DND-41 (cell line): ENCODE measurements at regions not wholly inside any gene's neighbourhood (a gene's known extent, or its start where the extent isn't known, plus 50 kb on each side); places are given as distances from the start of the nearest gene placed in this dataset.

Experiments used
- ATAC-seq: fragments of 200-7000 bp; cut with Tn5 transposase; 3 replicates; pipeline ENCODE4 v1.9.1; 2021; ENCODE audit warnings: low read depth; ENCODE audit not compliant: insufficient read depth
- DNase-seq: peaks from one replicate; pipeline ENCODE4 v3.0.0-alpha.2; 2020
- H2AFZ ChIP-seq: 2 replicates; pipeline ENCODE4 v1.6.0; 2012; ENCODE audit warnings: low read depth, low read length
- H3K27ac ChIP-seq: 2 replicates; pipeline ENCODE4 v1.5.1; 2012; ENCODE audit warnings: low read length, inconsistent platforms
- H3K27me3 ChIP-seq: fragments of 200-600 bp; sonication (generic); 2 replicates; pipeline ENCODE4 v1.6.0; 2012; ENCODE audit warnings: low read length, mild to moderate bottlenecking, inconsistent platforms; ENCODE audit not compliant: insufficient read depth, poor library complexity
- H3K36me3 ChIP-seq: 2 replicates; pipeline ENCODE4 v1.5.1; 2012; ENCODE audit warnings: low read length, inconsistent platforms; ENCODE audit not compliant: insufficient read depth
- H3K4me1 ChIP-seq: 2 replicates; pipeline ENCODE4 v1.5.1; 2012; ENCODE audit warnings: mild to moderate bottlenecking, low read length; ENCODE audit not compliant: insufficient read depth
- H3K4me2 ChIP-seq: 2 replicates; pipeline ENCODE4 v1.6.0; 2012; ENCODE audit warnings: mild to moderate bottlenecking, moderate library complexity, low read length, inconsistent platforms; ENCODE audit not compliant: insufficient read depth
- H3K4me3 ChIP-seq, 2 experiments: fragments of 200-600 bp in 1 of 2; shearing (Covaris generic) in 1 of 2; 2 replicates each; pipeline ENCODE4 v1.5.1; 2012 to 2016; ENCODE audit warnings: inconsistent platforms in 2 of 2, low read length in 2 of 2, mild to moderate bottlenecking in 2 of 2, low read depth in 1 of 2, moderate library complexity in 1 of 2
- H3K79me2 ChIP-seq: 2 replicates; pipeline ENCODE4 v1.6.0; 2012; ENCODE audit warnings: low read length, inconsistent platforms; ENCODE audit not compliant: insufficient read depth
- H3K9ac ChIP-seq: 2 replicates; pipeline ENCODE4 v1.6.0; 2012; ENCODE audit warnings: low read depth, mild to moderate bottlenecking, inconsistent platforms, low read length, moderate library complexity
- H3K9me3 ChIP-seq: 2 replicates; pipeline ENCODE4 v1.5.1; 2012; ENCODE audit warnings: low read length, moderate library complexity, mild to moderate bottlenecking, inconsistent platforms; ENCODE audit not compliant: insufficient read depth, severe bottlenecking
- H4K20me1 ChIP-seq: 2 replicates; pipeline ENCODE4 v1.6.0; 2012; ENCODE audit warnings: low read length; ENCODE audit not compliant: insufficient read depth
- EZH2 ChIP-seq: IDR thresholded peaks from 3 replicates; pipeline ENCODE4 v1.6.1; 2012; ENCODE audit warnings: borderline replicate concordance, low read depth, mild to moderate bottlenecking, moderate library complexity, low read length, inconsistent platforms; ENCODE audit not compliant: severe bottlenecking
- TF ChIP-seq, protein P1 (sequence below): IDR thresholded peaks from 2 replicates; pipeline ENCODE4 v1.5.1; 2012; ENCODE audit warnings: borderline replicate concordance, low read length, moderate library complexity, mild to moderate bottlenecking; ENCODE audit not compliant: poor library complexity, severe bottlenecking; ENCODE audit errors: extremely low read depth

DNA sequence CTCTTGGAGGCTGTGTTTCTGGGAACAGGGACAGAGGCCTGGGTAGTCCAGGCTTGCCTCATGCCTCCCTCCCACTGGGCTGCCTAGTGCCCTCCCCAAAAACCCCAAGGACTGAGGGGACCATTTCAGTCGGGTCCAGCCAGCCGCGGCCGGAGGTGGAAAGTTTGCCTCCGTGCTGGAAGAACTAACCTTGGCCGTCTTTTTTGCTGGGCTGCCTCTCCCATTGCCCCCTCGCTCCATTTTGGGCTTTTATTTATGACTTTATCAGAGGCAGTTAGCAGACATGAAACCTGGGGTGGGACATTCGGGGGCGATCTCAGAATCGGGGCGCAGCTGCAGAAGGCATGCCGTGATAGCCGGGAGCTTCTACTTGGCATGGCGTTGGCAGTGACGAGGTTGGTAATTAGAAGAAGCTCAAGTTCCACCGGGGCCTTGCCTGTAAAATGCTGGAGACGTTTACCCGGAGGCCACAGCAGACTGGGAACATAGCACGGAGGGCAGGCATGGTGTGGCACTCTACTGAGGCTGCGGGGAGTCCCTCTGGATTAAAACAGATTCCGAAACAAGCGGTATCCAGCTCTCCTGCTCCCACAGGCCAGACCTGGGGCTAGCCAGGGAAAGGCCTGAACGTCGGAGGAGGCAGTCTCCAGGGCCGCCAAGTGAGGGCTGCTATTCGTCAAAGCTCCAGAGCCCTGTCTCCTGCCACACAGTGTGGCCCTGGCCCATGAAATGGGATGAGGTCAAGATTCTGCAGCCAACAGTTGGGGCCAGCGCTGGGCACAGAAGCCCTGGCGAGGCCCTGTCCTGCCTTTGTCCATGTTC, 76.4 kb upstream of the PPARA start:
- Histone ChIP-seq H3K4me3 (peak overlapping the region; percentile 54 to 90), H3K9ac (peak overlapping the region; percentile 96), H3K27ac (peak overlapping the region; percentile 93), H3K4me1 (peaks cover 51% of the 10 kb centered on the region), H3K36me3 (peaks cover 68% of the 10 kb centered on the region), H3K9me3 (no peaks in the 10 kb centered on the region), H4K20me1 (peaks cover 58% of the 10 kb centered on the region), H3K79me2 (peaks cover 96% of the 10 kb centered on the region), H2AFZ (no peak overlapping the region), H3K27me3 (no peaks in the 10 kb centered on the region), H3K4me2 (peak overlapping the region; percentile 85)
- DNase-seq (peak; percentile 25), ATAC-seq (no peak)
- TF ChIP-seq, protein P1, sequence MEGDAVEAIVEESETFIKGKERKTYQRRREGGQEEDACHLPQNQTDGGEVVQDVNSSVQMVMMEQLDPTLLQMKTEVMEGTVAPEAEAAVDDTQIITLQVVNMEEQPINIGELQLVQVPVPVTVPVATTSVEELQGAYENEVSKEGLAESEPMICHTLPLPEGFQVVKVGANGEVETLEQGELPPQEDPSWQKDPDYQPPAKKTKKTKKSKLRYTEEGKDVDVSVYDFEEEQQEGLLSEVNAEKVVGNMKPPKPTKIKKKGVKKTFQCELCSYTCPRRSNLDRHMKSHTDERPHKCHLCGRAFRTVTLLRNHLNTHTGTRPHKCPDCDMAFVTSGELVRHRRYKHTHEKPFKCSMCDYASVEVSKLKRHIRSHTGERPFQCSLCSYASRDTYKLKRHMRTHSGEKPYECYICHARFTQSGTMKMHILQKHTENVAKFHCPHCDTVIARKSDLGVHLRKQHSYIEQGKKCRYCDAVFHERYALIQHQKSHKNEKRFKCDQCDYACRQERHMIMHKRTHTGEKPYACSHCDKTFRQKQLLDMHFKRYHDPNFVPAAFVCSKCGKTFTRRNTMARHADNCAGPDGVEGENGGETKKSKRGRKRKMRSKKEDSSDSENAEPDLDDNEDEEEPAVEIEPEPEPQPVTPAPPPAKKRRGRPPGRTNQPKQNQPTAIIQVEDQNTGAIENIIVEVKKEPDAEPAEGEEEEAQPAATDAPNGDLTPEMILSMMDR, result no peak
- TF ChIP-seq EZH2, result no peak

DNA sequence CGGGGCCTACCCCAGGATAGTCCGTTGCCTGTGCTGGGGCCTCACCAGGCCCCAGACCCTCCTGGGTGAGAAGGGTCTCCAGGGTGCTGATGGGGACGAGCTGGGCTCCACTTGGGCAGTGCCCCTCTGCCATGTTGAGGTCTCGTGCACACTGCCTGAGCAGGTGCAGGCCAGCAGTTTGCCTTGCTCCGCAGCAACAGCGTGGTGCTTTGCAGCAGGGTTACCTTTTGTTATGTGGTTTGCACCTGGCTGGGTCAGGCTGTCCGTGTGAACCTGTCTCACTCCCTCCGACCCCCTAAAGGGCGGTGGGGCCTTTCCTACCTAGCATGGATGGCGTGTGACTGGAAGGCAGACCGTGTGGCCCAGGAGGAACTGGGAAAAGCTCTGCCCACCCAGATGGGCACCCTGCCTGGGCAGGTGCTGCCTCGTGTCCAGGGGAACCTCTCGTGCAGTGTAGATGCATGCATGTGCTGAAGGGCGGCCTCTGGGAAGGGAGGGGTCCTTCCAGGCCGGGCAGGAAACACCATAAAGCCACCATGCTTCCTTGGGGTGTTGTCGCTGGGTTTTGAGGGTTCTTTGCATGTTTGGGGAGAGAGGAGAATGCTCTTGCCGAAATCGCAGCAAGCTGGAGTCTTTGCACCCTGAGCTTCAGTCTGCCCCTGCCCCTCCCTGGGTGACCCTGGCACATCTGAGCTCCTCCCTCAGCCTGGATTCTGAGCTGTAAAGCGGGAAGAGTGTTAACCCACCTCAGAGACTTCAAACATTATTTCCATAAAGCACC, 75.4 kb upstream of the PPARA start:
- no peak for ATAC-seq
- no peak for DNase-seq
- TF ChIP-seq, protein P1, result no peak
- no peak for TF ChIP-seq EZH2
- Histone ChIP-seq H2AFZ (no peak overlapping the region), H3K4me3 (peak overlapping the region; percentile 54 to 90; a peak in 3 of 4 replicates), H3K9ac (peak overlapping the region; percentile 96), H3K4me1 (peaks cover 55% of the 10 kb centered on the region), H3K36me3 (peaks cover 78% of the 10 kb centered on the region), H4K20me1 (peaks cover 68% of the 10 kb centered on the region), H3K27me3 (no peaks in the 10 kb centered on the region), H3K9me3 (no peaks in the 10 kb centered on the region), H3K4me2 (peak overlapping the region; percentile 85), H3K27ac (peak overlapping the region; percentile 93), H3K79me2 (peaks cover 96% of the 10 kb centered on the region)

DNA sequence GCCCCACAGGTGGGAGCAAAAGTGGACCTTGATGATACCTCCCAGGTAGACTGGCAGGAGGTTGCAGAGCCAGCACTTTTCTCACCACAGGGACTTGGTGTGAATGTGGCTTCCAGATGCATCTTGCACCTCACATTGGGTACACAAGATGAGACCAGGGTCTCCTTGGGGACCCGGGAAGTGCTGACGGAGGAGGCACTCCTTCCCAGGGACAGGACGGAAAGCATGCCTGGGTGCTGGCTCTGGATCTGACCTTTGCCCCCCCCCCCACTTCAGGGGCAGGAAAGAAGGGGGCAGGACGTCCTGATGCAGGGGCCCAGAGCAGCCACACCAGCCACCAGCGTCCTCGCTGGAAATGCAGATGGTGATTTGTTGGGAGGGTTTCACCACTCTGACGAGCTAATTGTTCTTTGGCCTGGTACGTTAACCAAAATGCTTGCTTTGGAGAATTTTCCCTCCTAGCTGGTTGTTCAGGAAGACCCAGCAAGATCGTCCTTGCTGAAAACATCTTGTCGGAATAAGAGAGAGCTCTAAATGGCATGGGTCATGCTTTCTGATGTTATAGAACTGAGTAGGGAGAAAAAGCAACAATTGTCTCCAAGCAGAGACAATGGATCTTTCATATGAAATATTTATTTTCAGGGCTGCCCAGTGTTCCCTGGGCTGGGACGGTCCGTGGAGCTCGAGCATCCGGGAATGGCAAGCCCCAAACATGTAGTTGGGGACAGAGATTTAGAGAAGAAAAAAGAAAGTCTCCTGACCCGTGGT, 74.4 kb upstream of the PPARA start:
- H3K79me2 ChIP-seq, result peaks cover 97% of the 10 kb centered on the region

More for the DNA sequence above, 74.4 kb upstream of the PPARA start:
- no peaks in the 10 kb centered on the region for H3K27me3 ChIP-seq
- H3K9me3 ChIP-seq, result no peaks in the 10 kb centered on the region
- no peak for ATAC-seq
- no peak for DNase-seq
- H3K4me2 ChIP-seq, result peak overlapping the region; percentile 85
- peaks cover 55% of the 10 kb centered on the region for H3K4me1 ChIP-seq
- no peak overlapping the region for H2AFZ ChIP-seq
- peaks cover 78% of the 10 kb centered on the region for H3K36me3 ChIP-seq
- H3K27ac ChIP-seq, result peak overlapping the region; percentile 5; the same call in 1 of the 2 replicates
- peak overlapping the region in 1 of 2 experiments; percentile 90; a peak in 2 of 4 replicates for H3K4me3 ChIP-seq
- peaks cover 77% of the 10 kb centered on the region for H4K20me1 ChIP-seq
- no peak for TF ChIP-seq EZH2
- TF ChIP-seq, protein P1, result no peak
- peak overlapping the region; percentile 19 for H3K9ac ChIP-seq
